DMS 273 treated with DMSO at 0.1 percent for 48 hours (cell line): ENCODE measurements at regions not wholly inside any gene's neighbourhood (a gene's known extent, or its start where the extent isn't known, plus 50 kb on each side); places are given as distances from the start of the nearest gene placed in this dataset.
"Not testable (repeated sequence)": the region's sequence is repeated elsewhere in the genome, so short reads cannot be mapped to it uniquely, and the experiment has no call there.

ENCODE experiments used
- DNase-seq: peaks from one replicate; lab custom pipeline; 2025; lab: John Stamatoyannopoulos, UW

- DNase-seq: no peak
These were observed 85.2 kb downstream of the POLR1F start for GRCh38 chr7:19623676-19624075.

GRCh38 chr7:19621740-19622139 is 87.1 kb downstream of the POLR1F start:
- no peak for DNase-seq

GRCh38 chr7:19620470-19620869 is 88.4 kb downstream of the POLR1F start:
- no peak for DNase-seq

- DNase-seq: no peak
These were observed 89.7 kb downstream of the POLR1F start for GRCh38 chr7:19619122-19619521.

- no peak for DNase-seq
These were observed 90.9 kb downstream of the POLR1F start for GRCh38 chr7:19617901-19618300.

- no peak for DNase-seq
These were observed 98.5 kb downstream of the POLR1F start for GRCh38 chr7:19610194-19610943.

GRCh38 chr7:19589446-19589845 is 119.4 kb downstream of the POLR1F start:
- DNase-seq: no peak

GRCh38 chr7:19587291-19587690 is 121.5 kb downstream of the POLR1F start:
- DNase-seq: no peak

- DNase-seq: no peak
These were observed 123.1 kb downstream of the POLR1F start for GRCh38 chr7:19585761-19586160.

- DNase-seq: no peak
These were observed 132.8 kb downstream of the POLR1F start for GRCh38 chr7:19575909-19576557.

GRCh38 chr7:19574131-19574530 is 134.7 kb downstream of the POLR1F start:
- no peak for DNase-seq

- no peak for DNase-seq
These were observed 136.3 kb downstream of the POLR1F start for GRCh38 chr7:19572566-19572965.

GRCh38 chr7:19567011-19567410 is 141.8 kb downstream of the POLR1F start:
- no peak for DNase-seq

- DNase-seq: no peak
These were observed 143.2 kb downstream of the POLR1F start for GRCh38 chr7:19565602-19566001.

GRCh38 chr7:19561121-19561805 is 147.6 kb downstream of the POLR1F start:
- no peak for DNase-seq

GRCh38 chr7:19560111-19560883 is 148.5 kb downstream of the POLR1F start:
- DNase-seq: no peak

GRCh38 chr7:19558527-19558926 is 150.3 kb downstream of the POLR1F start:
- no peak for DNase-seq

- no peak for DNase-seq
These were observed 150.9 kb downstream of the POLR1F start for GRCh38 chr7:19557726-19558465.

- no peak for DNase-seq
These were observed 154.3 kb downstream of the POLR1F start for GRCh38 chr7:19554581-19554980.

- no peak for DNase-seq
These were observed 156.3 kb downstream of the POLR1F start for GRCh38 chr7:19552576-19552975.

- not testable (repeated sequence) for DNase-seq
These were observed 159.6 kb downstream of the POLR1F start for GRCh38 chr7:19549246-19549645.
